ENCODE measurements at regions not wholly inside any gene's neighbourhood (a gene's known extent, or its start where the extent isn't known, plus 50 kb on each side); places are given as distances from the start of the nearest gene placed in this dataset.

DNA sequence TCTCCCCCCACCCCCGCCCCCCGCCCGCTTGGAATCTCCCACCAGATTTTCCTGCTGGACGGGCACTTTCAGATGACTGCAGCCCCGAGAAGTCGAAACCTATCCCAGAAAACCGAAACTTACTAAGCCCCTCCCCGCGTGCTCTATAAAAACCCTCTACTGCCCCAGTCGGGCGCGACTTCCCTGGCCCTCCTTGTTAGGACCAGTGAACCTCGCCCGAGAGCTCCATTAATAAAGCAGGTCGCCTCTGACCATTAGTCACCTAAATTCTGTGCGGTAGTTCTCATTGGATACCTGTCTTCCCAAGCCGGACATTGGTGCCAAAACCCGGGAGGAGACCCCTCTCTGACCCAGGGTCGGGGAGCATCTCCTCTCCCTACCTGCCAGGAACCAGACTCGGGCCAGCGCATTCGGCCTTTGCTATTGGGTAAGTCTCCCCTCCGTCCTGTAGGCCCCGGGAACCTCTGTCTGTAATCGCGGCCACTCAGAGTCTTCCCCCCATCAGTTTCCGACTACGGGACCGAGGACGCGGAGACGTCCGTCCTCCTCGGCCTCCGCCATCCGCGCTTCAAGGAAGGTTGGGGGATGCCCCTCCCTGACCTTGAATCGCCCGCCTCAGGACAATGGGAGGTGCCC, 958.0 kb downstream of the RPA4 start:
- intact Hi-C loops (cut with micrococcal nuclease) (no loop called here), dilution Hi-C loops (cut with MboI; ENCODE audit: extremely low pct_ligation_motif_present, low sequenced_read_pairs) (no loop called here)
- BruUV-seq (replicated peaks) = no TSS peak
- no peak overlapping the region for H3K4me3 ChIP-seq (replicated peaks in 1 of 3; ENCODE audit: insufficient read depth in 1 of 3, low read depth in 1 of 3, low read length in 3 of 3)
- H4K20me1 ChIP-seq (replicated peaks; ENCODE audit: control insufficient read depth, extremely low read depth, insufficient read depth, low read length) = no peaks in the 10 kb centered on the region
- CTCF ChIA-PET = no interaction called here
- FAIRE-seq (no peak), DNase-seq (ENCODE audit: low read depth, low spot score) (no peak)
- no peaks in the 10 kb centered on the region for H3K27me3 ChIP-seq (ENCODE audit: control insufficient read depth in 2 of 2, insufficient read depth in 2 of 2, low read length in 2 of 2)
- no peak overlapping the region for H3K9ac ChIP-seq (replicated peaks; ENCODE audit: extremely low read depth, insufficient read depth, low read length)
- no peaks in the 10 kb centered on the region for H3K36me3 ChIP-seq (ENCODE audit: control insufficient read depth in 2 of 2, extremely low read depth in 1 of 2, insufficient read depth in 2 of 2, low read length in 2 of 2)
- no peaks in the 10 kb centered on the region for H3K9me3 ChIP-seq (replicated peaks; ENCODE audit: control insufficient read depth, insufficient read depth, low read length)
- no peaks in the 10 kb centered on the region for H3K79me2 ChIP-seq (ENCODE audit: control insufficient read depth, insufficient read depth, low read length)
- H3K4me1 ChIP-seq (ENCODE audit: control insufficient read depth, extremely low read depth, insufficient read depth, low read length) = no peaks in the 10 kb centered on the region
- no peak for TF ChIP-seq POLR2A (IDR thresholded peaks at IDR 0.05; ENCODE audit: low read depth, low read length)
- no peak for TF ChIP-seq FOS (IDR thresholded peaks at IDR 0.05; ENCODE audit: borderline replicate concordance, insufficient read depth, low read length)
- no peak for TF ChIP-seq CTCF (IDR thresholded peaks at IDR 0.05; ENCODE audit: extremely low read depth in 1 of 2, insufficient read depth in 1 of 2, low read depth in 1 of 2, low read length in 2 of 2)
- no peak for TF ChIP-seq MYC (IDR thresholded peaks at IDR 0.05; ENCODE audit: low read depth, low read length)
- TF ChIP-seq GATA2 (IDR thresholded peaks at IDR 0.05; ENCODE audit: insufficient read depth, insufficient read length, low read depth, low read length) = no peak
- no peak for TF ChIP-seq EZH2 (IDR thresholded peaks at IDR 0.05; ENCODE audit: borderline replicate concordance, low read depth, low read length, severe bottlenecking)
- TF ChIP-seq POLR2AphosphoS5 (IDR thresholded peaks at IDR 0.05; ENCODE audit: insufficient read depth, low read depth, low read length) = no peak
- no peak for TF ChIP-seq MAX (IDR thresholded peaks at IDR 0.05; ENCODE audit: insufficient read depth, insufficient read length)
- TF ChIP-seq JUN (IDR thresholded peaks at IDR 0.05; ENCODE audit: borderline replicate concordance, insufficient read depth, insufficient read length, low read depth) = no peak
- POLR2A ChIA-PET = no interaction called here
- no peak overlapping the region for H2AFZ ChIP-seq (ENCODE audit: low read depth, low read length)
- no peak overlapping the region for H3K4me2 ChIP-seq (ENCODE audit: insufficient read depth, low read length)
- H3K9me1 ChIP-seq (replicated peaks; ENCODE audit: control insufficient read depth, extremely low read depth, insufficient read depth, low read length) = no peaks in the 10 kb centered on the region
- H3K27ac ChIP-seq (ENCODE audit: insufficient read depth, low read depth, low read length) = no peak overlapping the region
